HG02840 (cell line): ENCODE measurements at regions not wholly inside any gene's neighbourhood (a gene's known extent, or its start where the extent isn't known, plus 50 kb on each side); places are given as distances from the start of the nearest gene placed in this dataset.

ENCODE experiments used
- ATAC-seq: cut with Tn5 transposase; IDR thresholded peaks from one replicate; pipeline ENCODE4 v1.9.1; 2021; ENCODE audit warnings: mild to moderate bottlenecking, moderate library complexity, moderate number of reproducible peaks; ENCODE audit not compliant: unreplicated experiment, low FRiP score

- no peak for ATAC-seq
These were observed 607.4 kb upstream of the MIR17HG start for GRCh38 chr13:90740099-90740498.

GRCh38 chr13:90742381-90742780 lies 605.1 kb upstream of the MIR17HG start:
- ATAC-seq = no peak

- no peak for ATAC-seq
These were observed 601.3 kb upstream of the MIR17HG start for GRCh38 chr13:90746230-90746629.

- ATAC-seq = no peak
These were observed 597.5 kb upstream of the MIR17HG start for GRCh38 chr13:90750021-90750420.

GRCh38 chr13:90751026-90751425 lies 596.5 kb upstream of the MIR17HG start:
- ATAC-seq = no peak

- ATAC-seq = no peak
These were observed 595.4 kb upstream of the MIR17HG start for GRCh38 chr13:90752070-90752469.

GRCh38 chr13:90757127-90757680 lies 590.3 kb upstream of the MIR17HG start:
- no peak for ATAC-seq

GRCh38 chr13:90760639-90761038 lies 586.8 kb upstream of the MIR17HG start:
- no peak for ATAC-seq

GRCh38 chr13:90763476-90764150 lies 583.9 kb upstream of the MIR17HG start:
- ATAC-seq = no peak

GRCh38 chr13:90766386-90766902 lies 581.0 kb upstream of the MIR17HG start:
- no peak for ATAC-seq

GRCh38 chr13:90768116-90768515 lies 579.4 kb upstream of the MIR17HG start:
- no peak for ATAC-seq

GRCh38 chr13:90769387-90769786 lies 578.1 kb upstream of the MIR17HG start:
- no peak for ATAC-seq

GRCh38 chr13:90770334-90770733 lies 577.2 kb upstream of the MIR17HG start:
- no peak for ATAC-seq

GRCh38 chr13:90773681-90774080 lies 573.8 kb upstream of the MIR17HG start:
- no peak for ATAC-seq

- no peak for ATAC-seq
These were observed 571.3 kb upstream of the MIR17HG start for GRCh38 chr13:90776051-90776748.

- ATAC-seq = no peak
These were observed 564.2 kb upstream of the MIR17HG start for GRCh38 chr13:90783273-90783672.

- ATAC-seq = no peak
These were observed 560.5 kb upstream of the MIR17HG start for GRCh38 chr13:90787007-90787406.

GRCh38 chr13:90792335-90792734 lies 555.2 kb upstream of the MIR17HG start:
- no peak for ATAC-seq

GRCh38 chr13:90793261-90793820 lies 554.1 kb upstream of the MIR17HG start:
- ATAC-seq = no peak

- ATAC-seq = no peak
These were observed 551.0 kb upstream of the MIR17HG start for GRCh38 chr13:90796474-90796873.

GRCh38 chr13:90797335-90797734 lies 550.2 kb upstream of the MIR17HG start:
- ATAC-seq = no peak
